Posterior vena cava (tissue), 2 donors: ENCODE measurements at regions not wholly inside any gene's neighbourhood (a gene's known extent, or its start where the extent isn't known, plus 50 kb on each side); places are given as distances from the start of the nearest gene placed in this dataset.
"Not testable (repeated sequence)": the region's sequence is repeated elsewhere in the genome, so short reads cannot be mapped to it uniquely, and the experiment has no call there.

ENCODE experiments used
- DNase-seq: peaks from one replicate; pipeline ENCODE4 v3.0.0-alpha.2; 2020; ENCODE audit warnings: low spot score
- intact Hi-C, 2 donors: fragments of 100-400 bp; cut with DNase I; formaldehyde crosslinking; loops; one replicate each; pipeline versions ENCODE4 v1.14.1 to v1.14.2; 2022 to 2023
- donor health status: DM: yes; HTN: yes; CAD: no.
- donor health status: DM: yes; HTN: yes; CAD: no.

GRCh38 chr7:73961991-73962390, 66.0 kb upstream of the ELN start:
- intact Hi-C loops, DNase-seq: not testable (repeated sequence)

DNA sequence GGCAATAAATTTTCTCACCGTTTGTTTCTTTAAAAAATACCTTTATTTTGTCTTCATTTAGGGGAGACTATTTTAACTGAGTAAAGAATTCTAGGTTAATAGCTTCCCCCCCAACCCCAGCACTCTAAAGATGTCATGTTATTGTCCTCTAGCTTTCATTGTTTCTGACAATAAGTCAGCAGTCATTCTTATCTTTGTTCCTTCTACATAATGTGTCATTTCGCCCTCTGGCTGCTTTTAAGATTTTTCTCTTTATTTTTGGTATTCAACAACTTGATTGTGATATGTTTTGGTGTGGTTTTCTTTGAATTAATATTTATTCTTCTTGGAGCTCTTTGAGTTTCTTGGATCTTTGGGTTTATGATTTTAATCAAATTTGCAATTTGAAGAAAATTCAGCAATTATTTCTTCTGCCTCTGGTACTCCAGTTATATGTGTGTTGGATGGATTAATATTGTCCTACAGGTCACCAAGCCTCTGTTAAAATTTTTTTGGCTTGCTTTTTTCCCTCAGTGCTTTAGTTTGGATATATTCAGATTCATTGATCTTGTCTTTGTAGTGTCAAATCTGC, 64.6 kb upstream of the ELN start:
- intact Hi-C loops = no loop called here
- no peak for DNase-seq

DNA sequence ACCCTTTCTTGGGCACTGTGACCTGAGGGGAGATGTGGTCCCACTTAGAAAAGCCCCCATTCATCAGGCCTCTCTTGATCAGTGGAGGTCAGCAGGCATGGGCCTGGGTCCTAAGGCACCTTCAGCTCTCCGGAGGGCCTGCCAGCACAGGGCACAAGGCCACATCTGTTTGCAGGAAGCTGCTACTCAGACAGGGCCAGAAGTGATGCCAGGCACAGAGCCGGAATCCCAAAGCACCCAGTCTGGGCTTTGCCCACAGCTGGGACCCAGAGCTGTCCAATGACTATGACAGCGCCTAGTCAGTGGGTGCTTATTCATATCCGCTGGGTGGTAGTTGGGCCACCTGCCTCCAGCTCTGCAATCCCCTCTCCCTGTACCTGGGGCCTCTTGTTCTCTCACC, 63.2 kb upstream of the ELN start:
- intact Hi-C loops = no loop called here

DNA sequence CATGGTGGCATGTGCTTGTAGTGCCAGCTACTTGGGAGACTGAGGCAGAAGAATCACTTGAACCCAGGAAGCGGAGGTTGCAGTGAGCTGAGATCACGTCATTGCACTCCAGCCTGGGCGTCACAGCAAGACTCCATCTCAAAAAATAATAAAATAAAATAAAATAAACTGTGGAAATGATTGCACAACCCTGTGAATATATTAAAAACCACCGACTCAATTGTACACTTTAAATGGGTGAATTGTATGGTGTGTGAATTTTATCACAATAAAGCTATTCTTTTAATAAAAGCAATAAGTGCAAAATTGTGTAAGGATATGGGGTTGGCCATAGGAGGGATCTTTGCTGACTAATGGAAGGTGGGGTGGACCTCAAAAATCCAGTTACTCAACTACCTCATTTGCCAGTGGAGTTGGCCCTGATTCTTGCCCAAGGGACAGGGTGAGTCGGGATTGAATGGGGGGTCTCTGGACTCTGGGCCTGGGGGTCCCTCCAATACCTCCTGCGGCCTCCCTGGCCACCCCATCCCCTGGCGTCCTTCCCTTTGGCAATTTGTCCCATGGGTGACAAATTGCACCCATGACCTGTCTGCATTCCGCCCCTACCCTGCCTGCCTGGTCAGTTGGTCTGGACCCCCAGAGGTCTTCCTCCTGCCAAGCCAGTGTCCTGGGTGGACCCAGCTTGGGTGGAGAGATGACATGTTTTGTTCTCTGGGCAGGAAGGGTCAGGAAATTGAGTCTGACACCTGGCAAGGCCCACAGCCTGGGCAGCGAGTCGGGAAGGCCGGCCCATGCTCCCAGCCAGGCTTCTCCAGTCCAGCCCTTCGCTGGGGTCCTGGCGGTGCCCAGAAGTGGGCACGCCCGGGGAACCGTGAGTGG, 61.7 kb upstream of the ELN start:
- intact Hi-C loops = no loop called here
- DNase-seq = peak; percentile 69

More for the DNA sequence above, 63.2 kb upstream of the ELN start:
- no peak for DNase-seq

- intact Hi-C loops = loop anchor here in 1 of 2 donors (1.0 kb wide), 1 partner anchor 26 kb away; no protein-coding TSS in a partner anchor
- peak; percentile 71 for DNase-seq
Observed at GRCh38 chr7:73966941-73967831, 60.8 kb upstream of the ELN start.

GRCh38 chr7:73967832-73968290, 60.1 kb upstream of the ELN start:
- peak; percentile 41 for DNase-seq

DNA sequence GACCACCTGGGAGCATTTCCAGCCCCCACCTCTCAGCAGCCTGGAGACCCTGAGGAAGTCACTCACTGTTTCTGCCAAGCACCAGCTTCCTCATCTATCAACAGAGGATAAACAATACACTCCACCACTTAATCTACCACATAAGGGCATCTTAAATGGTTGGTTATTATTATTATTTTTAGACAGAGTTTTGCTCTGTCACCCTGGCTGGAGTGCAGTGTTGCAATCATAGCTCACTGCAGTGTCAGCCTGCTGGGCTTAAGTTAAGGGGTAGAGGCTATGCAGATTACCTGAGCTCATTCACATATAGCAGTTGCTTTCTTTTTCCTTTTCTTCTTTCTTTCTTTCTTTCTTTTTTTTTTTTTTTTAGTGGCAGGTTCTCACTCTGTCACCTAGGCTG, 59.5 kb upstream of the ELN start:
- intact Hi-C loops = no loop called here
- peak; percentile 40 for DNase-seq

More at GRCh38 chr7:73967832-73968290, 60.1 kb upstream of the ELN start:
- intact Hi-C loops = loop anchor here in 1 of 2 donors (1.0 kb wide), 1 partner anchor 27 kb away; no protein-coding TSS in a partner anchor

DNA sequence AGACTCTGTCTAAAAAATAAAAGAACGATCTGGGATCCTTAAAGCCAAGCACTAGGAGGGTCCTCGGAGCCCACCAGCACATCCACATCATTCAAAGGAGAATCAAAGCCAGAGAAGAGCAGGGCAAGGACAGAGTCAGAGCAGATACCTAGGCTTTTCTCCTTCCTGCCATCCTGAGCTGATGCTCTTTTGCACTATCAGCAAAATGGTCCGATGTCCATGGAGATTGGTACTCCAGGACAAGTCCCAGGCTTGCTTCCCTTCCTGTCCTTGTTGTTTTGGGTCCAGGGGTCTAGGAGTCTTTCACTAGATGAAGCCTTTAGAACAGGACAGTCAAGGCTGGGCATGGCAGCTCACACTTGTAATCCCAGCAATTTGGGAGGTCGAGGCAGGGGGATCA, 58.0 kb upstream of the ELN start:
- DNase-seq = no peak
- intact Hi-C loops = loop anchor here in 1 of 2 donors (1.0 kb wide), 1 partner anchor 30 kb away; no protein-coding TSS in a partner anchor

- intact Hi-C loops = loop anchor here in 1 of 2 donors (1.0 kb wide), 1 partner anchor 31 kb away; no protein-coding TSS in a partner anchor
- peak; percentile 78 for DNase-seq
Observed at GRCh38 chr7:73970801-73971229, 57.2 kb upstream of the ELN start.

- no peak for DNase-seq
- intact Hi-C loops = no loop called here
Observed at GRCh38 chr7:73971322-73971703, 56.7 kb upstream of the ELN start.

DNA sequence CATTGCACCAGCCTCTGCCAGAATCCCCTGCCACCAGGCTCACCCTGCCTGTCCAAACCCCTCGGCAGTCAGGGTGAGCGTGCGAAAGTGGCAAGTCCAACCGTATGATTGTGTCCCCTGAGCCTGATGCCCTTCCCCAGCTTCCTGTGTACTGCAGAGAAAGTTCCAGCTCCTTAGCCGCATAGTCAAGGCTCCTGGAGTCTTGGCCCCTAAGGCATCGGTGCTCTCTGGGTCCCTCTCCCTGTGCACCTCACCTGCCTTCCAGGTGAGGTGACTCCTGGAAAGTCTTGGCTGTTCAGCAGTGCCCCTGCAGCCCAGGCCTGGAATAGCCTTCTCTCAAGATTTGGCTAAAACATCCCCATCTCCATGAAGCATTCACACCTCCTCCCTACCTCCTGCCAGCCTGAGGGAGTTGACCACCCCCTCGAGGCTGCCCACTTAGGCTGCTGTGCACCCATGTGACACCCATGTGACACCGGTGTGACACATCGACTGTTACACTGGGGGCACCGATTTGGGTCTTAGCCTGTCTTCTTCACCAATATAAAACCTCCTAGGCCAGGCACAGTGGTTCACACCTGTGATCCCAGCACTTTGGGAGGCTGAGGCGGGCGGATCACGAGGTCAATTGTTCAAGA, 56.1 kb upstream of the ELN start:
- DNase-seq = peak; percentile 42
- intact Hi-C loops = no loop called here

- intact Hi-C loops = no loop called here
- peak; percentile 47 for DNase-seq
Observed at GRCh38 chr7:73972614-73973013, 55.4 kb upstream of the ELN start.

- intact Hi-C loops = no loop called here
- peak; percentile 79 for DNase-seq
Observed at GRCh38 chr7:73973091-73973490, 54.9 kb upstream of the ELN start.

DNA sequence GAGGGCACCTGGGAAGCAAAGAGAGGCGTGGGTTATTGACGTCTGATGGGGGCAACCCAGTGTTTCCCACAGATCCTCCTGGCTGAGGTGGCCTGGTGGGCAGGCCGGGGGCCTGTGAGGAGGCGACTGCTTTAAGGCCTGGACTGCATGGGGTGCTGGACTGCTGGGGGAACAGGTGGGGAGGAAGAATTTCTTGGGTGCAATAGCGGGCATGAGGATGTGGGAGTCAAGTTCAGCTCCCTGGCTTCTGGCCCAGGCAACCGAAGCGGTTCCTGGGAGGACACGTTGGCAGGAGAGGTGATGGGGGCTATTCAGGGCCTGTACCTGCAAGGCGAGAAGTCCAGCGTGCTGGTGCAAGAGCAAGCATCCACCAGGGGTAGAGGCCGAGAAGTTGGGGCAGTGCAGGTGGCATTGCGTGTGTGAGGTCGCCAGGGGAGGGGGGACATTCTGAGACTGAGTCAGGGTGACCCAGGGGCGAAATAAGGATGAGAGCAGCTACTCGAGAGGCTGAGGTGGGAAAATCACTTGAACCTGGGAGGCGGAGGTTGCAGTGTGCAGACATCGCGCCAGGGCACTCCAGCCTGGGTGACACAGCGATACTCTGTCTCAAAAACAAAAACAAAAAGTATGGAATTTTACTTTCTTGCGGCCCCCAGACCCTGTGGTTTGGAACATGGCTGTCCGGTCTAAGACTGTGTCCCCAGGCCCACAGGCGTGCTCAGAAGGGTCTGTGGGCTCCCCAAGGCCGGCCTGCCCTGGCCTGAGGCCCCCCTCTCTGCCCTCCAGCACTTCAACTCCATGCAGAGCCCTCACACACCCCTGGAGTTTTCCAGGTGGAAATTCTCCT, 53.6 kb upstream of the ELN start:
- peak; percentile 60 for DNase-seq
- intact Hi-C loops = no loop called here

DNA sequence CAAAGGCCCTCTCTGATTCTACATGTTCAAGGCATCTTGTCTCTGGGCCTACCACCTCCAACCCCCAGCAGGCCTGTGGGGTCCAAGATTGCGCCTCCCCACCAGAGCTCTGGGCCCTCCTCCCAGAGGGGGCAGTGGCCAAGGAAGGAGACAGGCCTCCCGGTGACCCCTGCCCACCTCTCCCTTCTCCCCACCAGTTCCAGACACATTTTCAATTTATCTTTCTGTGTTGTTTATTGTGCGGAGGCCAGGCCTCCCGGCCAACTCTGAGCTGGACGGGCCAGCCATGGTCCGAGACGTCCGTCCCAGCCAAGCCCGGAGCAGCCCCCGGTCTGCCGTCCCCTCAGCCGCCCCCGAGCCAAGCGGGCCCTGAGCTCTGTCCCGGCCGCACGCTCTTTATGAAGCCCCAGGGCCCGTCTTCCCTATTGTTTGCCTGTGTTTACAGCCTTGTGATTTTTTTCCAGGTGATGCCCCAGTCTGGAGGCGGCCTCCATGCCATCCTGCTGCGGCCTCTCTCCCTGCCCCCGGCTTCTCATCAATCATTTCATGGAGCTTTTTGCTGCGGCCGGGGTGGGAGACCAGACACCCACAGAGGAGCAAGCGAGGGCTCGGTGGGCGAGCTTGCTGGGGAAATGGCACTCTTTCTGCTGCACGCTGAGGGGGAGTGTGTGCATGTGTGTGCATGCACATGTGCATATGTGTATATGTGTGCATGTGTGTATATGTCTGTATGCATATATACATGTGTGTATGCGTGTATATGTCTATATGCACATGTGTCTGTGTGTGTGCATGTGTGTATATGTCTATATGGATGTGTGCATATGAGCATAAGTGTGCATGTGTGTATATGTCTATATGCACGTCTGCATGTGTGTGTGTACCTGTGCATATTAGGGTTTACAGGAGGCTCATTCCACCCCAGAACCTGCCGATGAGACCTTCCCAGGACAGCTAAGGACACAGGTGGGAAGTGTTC, 52.7 kb upstream of the ELN start:
- intact Hi-C loops = no loop called here
- DNase-seq = peak; percentile 79

- intact Hi-C loops = no loop called here
- DNase-seq = peak; percentile 77
Observed at GRCh38 chr7:73976761-73977618, 51.0 kb upstream of the ELN start.
